HG03565 (cell line): ENCODE measurements at regions not wholly inside any gene's neighbourhood (a gene's known extent, or its start where the extent isn't known, plus 50 kb on each side); places are given as distances from the start of the nearest gene placed in this dataset.
A peak's percentile ranks its signal among the peaks of the same experiment; 100 is the strongest.

Experiments
- ATAC-seq: cut with Tn5 transposase; IDR thresholded peaks from one replicate; pipeline ENCODE4 v1.9.1; 2021; ENCODE audit warnings: mild to moderate bottlenecking, moderate library complexity; ENCODE audit not compliant: unreplicated experiment

DNA sequence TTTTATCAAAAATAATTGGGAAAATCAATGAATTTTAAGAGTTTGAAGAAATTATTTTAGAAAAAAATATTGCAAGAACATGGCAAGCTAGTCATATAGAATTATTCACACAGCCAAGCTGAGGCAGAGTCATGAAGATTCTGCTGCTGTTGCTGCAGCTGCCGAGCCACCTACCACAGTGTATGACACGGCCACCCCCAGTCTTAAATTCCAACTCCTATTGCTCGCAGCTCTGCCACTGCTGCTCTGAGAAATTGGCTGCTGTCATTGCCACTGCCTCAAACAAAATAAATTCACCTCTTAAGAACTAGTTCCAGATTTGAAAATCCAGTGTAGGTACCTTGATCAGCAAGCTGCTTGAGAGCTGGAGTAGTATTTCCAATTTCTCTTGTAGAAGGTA is 1318.8 kb upstream of the ACO1 start:
- no peak for ATAC-seq

- ATAC-seq, result no peak
Measured at GRCh38 chr9:31067418-31067817, 1317.0 kb upstream of the ACO1 start.

DNA sequence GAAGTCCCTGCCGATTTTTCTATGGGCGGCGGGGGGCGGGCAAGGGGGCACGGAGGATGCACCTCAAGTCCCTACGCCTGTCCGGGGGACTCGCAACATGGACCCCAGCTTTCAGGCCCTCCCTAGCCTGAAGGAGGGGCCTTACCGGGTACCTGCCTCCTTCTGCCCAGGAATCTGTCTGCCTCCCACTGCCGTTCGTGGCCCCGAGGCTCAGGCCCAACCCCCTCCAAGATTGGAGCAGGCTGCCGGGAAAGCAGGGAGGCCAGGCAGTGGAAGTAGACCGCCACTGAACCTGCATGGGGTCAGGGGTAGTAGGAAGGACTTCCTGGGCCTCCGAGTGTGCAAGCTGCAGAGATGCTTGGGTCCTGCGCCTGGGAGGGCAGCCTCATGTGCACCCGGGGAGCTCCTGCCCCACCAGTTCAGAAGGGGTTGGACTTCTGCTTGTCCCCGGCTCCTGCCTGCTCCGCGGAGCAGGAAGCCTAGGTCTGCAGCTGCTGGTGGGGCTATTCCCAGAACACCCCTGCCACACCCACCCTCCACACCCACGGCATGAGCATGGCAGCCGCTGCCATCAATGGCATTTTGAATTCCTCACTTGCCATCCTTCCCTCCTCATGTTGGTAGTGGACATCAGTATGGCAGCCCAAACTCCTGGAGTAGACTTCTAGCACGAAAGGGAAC is 1312.7 kb upstream of the ACO1 start:
- no peak for ATAC-seq

- ATAC-seq, result peak; percentile 92
Measured at GRCh38 chr9:31078175-31078574, 1306.3 kb upstream of the ACO1 start.

DNA sequence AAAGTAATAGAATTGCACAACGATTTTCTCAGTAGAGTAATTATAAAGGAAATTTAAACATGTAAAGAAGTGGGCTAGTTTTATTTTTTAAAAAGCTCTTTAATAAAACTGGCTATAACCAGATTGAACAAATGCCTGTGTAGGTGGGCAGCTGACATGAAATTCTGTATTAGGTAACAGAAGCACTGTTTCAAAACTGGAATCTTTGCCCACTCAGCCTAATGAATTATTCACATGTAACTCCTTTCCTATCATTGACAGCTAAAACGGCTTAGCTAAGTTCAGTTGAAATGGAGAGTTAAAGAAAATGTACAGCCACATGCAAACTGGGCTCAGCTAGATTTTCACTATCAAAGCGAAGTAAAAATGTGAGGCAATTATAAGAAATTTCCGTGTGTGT is 1300.1 kb upstream of the ACO1 start:
- ATAC-seq, result no peak

- no peak for ATAC-seq
Measured at GRCh38 chr9:31089549-31090221, 1294.8 kb upstream of the ACO1 start.

- no peak for ATAC-seq
Measured at GRCh38 chr9:31100311-31100710, 1284.1 kb upstream of the ACO1 start.

DNA sequence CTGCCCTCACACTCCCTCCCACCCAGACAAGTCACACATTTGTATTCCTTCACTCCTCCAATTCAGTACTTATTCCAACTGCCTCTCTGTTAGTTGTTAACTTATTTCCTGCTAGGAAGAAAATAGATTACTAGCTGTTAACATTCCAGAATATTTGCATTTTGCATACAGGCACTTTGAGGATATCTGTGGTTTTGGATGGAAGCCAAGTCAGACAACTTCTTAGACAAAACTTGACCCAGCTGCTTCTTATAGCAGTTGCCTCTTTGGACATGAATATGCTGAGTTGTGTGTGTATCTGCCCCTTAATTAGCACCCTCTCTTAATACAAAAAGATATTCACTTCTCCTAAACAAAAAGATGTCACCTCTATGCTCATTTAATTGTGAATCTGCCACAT is 1280.6 kb upstream of the ACO1 start:
- no peak for ATAC-seq

- no peak for ATAC-seq
Measured at GRCh38 chr9:31104249-31104648, 1280.2 kb upstream of the ACO1 start.

DNA sequence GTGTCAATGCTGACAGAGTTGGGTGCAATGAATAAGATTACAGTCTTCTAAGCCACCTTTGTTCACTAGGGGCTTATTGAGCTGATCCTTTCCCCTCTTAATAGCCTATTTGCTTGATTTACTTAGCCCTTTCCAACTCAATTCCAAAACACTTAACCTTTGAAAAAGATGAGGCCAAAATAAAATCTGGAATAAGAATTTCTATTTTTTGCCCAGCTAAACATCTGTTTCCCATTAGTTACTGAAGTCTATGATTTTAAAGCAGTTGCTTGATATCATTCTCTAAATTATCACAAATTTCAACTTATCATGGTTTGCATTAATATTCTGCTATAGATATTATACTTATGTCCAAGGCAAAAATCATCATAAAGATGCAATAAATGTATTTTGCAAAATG is 1272.0 kb upstream of the ACO1 start:
- no peak for ATAC-seq

DNA sequence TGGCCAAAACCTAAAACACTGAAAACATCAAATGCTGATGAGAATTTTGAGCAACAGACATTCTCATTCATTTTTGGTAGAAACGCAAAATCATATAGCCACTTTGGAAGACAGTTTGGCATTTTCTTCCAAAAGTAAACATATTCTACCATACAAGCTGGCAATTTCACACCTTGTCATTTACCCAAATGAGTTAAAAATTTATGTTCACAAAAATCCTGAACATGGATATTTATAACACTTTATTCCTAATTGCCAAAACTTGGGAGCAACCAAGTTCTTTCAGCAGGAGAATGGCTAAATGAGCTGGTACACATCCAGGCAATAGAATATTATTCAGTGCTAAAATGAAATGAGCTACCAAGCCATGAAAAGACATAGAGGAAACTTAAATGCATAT is 1270.1 kb upstream of the ACO1 start:
- no peak for ATAC-seq

DNA sequence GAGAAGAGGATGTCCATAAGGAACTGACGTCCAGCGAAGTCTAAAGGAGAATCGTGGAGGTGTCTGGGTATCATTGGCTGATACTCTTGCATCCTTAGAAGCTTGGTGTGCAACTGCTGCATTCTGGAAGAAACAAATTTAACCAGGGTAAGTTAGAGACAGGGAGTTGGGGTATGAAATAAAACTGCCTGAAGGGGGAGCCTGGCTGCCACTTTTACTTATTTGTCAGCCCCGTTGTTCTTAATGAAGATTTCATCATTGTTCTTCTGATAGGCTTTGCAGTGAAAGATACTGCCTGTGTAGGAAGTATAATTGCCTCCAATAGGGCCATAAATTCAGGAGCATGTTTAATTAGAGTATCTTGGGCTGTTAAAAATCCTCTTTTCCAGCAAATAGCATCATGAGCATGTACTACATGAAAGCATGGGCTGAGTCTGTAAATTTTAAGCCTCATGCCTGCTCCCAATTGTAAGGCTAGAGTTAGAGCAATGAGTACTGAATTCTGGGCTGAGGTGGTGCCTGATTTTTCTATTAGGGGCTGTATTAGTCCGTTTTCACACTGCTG is 1264.5 kb upstream of the ACO1 start:
- ATAC-seq, result peak; percentile 88

DNA sequence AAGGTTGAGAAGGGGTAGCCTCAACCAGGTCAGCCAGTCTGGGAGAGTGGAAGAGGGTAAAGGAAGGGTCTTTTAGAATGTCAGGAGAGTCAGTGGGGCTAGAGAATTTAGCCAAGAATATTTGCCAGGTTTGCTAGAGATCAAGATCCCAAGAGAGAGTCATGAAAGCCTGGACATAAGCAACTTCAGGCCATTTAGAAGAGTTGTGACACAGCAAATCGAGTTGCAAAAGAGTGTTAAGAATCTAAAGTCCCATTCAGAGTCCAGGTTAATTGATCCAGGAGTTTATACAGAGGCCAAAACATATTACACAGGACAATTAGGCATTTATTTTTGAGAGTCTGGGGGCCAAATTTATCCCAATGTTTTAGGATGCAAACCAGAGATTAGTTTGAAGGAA is 1260.1 kb upstream of the ACO1 start:
- ATAC-seq, result no peak

- ATAC-seq, result no peak
Measured at GRCh38 chr9:31135567-31135966, 1248.9 kb upstream of the ACO1 start.

DNA sequence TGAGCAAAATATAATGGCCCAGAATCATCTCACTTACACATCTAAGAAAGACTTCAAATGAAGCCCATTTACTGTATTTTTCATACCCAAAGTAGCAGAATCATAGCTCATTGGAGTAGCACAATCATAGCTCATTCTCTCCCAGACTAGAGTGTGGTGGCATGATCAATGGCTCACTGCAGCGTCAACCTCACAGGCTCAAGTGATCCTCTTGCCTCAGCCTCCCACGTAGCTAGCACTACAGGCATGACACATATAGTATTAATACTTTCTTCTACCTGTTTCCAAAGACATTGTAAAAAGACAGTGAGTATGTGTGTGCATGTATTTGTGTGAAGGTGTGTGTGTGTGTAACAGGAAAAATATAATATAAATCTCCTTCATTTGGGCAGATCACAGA is 1247.9 kb upstream of the ACO1 start:
- no peak for ATAC-seq

DNA sequence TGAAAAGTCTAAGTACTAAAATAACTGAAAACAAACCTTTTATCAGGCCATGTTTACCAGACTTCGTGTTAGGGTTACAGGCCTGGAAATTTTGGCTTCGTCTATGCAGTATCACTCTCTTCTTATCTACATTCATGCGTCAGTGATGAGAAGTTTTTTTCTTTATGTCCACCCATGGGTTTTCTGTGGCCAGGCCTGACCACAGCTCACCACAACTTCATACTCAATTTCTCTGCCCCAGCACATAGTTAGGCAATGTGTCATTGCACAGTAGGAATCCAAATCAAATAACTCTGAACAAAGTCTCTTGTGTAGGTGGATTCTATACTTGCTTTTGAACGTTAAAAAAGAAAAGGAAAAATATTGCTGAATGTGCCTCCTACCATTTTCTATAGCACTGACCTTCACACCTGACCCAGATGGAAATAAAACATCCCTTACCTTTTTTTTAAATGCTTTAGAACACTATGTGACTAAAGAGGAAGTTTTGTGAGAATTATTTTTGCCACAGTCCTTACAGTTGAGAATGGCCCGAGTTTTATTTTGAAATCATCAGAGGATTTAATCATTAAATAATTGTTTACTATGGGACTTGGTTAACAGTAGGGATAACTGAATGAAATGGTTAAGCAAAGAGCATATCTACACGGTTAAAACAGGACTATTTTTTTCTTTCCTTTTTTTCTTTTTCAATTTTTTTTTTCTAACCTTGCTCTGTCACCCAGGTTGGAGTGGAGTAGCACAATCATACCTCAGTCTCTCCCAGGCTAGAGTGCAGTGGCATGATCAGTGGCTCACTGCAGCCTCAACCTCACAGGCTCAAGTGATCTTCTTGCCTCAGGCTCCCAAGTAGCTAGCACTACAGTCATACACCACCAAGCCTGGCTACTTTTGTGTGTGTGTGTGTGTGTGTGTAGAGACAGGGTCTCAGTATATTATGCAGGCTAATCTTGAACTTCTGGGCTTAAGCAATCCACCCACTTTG is 1247.0 kb upstream of the ACO1 start:
- peak; percentile 63 for ATAC-seq

- peak; percentile 50 for ATAC-seq
Measured at GRCh38 chr9:31140316-31140715, 1244.1 kb upstream of the ACO1 start.

DNA sequence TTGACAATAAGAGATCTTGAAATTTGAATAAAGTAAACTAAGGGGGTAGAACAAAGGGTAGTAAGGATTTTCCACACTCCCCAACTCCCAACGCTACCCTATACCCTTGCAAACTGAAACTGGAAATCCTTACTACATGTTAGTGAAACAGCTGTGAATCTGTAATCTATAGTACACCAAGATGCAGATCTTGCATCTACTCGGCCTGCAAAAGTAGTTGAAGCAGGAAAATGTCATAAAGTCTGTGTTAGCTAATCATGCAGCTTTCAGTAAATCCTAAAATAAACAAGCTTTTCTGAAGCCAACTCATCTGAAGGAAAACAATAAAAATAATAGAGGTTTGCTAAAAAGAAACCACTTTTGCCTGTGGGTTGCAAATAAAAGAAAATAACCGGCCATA is 1242.0 kb upstream of the ACO1 start:
- ATAC-seq, result no peak

GRCh38 chr9:31144614-31145013 is 1239.8 kb upstream of the ACO1 start:
- no peak for ATAC-seq

GRCh38 chr9:31146485-31147166 is 1237.8 kb upstream of the ACO1 start:
- peak; percentile 94 for ATAC-seq
